ENCODE measurements at regions not wholly inside any gene's neighbourhood (a gene's known extent, or its start where the extent isn't known, plus 50 kb on each side); places are given as distances from the start of the nearest gene placed in this dataset.

- intact Hi-C loops (cut with micrococcal nuclease) = no loop called here
- no peaks in the 10 kb centered on the region for H3K9me3 Mint-ChIP-seq
- H3K27ac Mint-ChIP-seq = no peak overlapping the region
- ATAC-seq (ENCODE audit: low read depth) (no peak), DNase-seq (no peak)
- H3K36me3 Mint-ChIP-seq (ENCODE audit: low read depth) = no peaks in the 10 kb centered on the region
- H3K4me1 Mint-ChIP-seq = no peaks in the 10 kb centered on the region
- ChIA-PET CTCF (no interaction called here), POLR2A (no interaction called here)
- TF ChIP-seq CTCF (IDR thresholded peaks at IDR 0.05) = no peak
- H3K27me3 Mint-ChIP-seq = no peaks in the 10 kb centered on the region
- H3K4me3 Mint-ChIP-seq = no peak overlapping the region
Observed at GRCh38 chr2:220460257-220460985, 833.0 kb downstream of the SLC4A3 start.

GRCh38 chr2:220463876-220464275, 836.4 kb downstream of the SLC4A3 start:
- Mint-ChIP-seq H3K9me3 (no peaks in the 10 kb centered on the region), H3K4me3 (no peak overlapping the region), H3K36me3 (ENCODE audit: low read depth) (no peaks in the 10 kb centered on the region), H3K27me3 (peaks cover 2% of the 10 kb centered on the region), H3K27ac (no peak overlapping the region), H3K4me1 (no peaks in the 10 kb centered on the region)
- no peak for TF ChIP-seq CTCF (IDR thresholded peaks at IDR 0.05)
- ATAC-seq (ENCODE audit: low read depth) = no peak
- ChIA-PET CTCF (no interaction called here), POLR2A (no interaction called here)
- intact Hi-C loops (cut with micrococcal nuclease) = no loop called here
- DNase-seq = no peak

- H3K27me3 Mint-ChIP-seq = peaks cover 2% of the 10 kb centered on the region
- no peaks in the 10 kb centered on the region for H3K36me3 Mint-ChIP-seq (ENCODE audit: low read depth)
- CTCF ChIA-PET = no interaction called here
- POLR2A ChIA-PET = no interaction called here
- no peak for TF ChIP-seq CTCF (IDR thresholded peaks at IDR 0.05)
- no peaks in the 10 kb centered on the region for H3K9me3 Mint-ChIP-seq
- no peak overlapping the region for H3K27ac Mint-ChIP-seq
- ATAC-seq (ENCODE audit: low read depth) (no peak), DNase-seq (no peak)
- H3K4me3 Mint-ChIP-seq = no peak overlapping the region
- intact Hi-C loops (cut with micrococcal nuclease) = no loop called here
- H3K4me1 Mint-ChIP-seq = no peaks in the 10 kb centered on the region
Observed at GRCh38 chr2:220465700-220466099, 838.3 kb downstream of the SLC4A3 start.

- POLR2A ChIA-PET = no interaction called here
- Mint-ChIP-seq H3K9me3 (no peaks in the 10 kb centered on the region), H3K27ac (no peak overlapping the region), H3K4me1 (no peaks in the 10 kb centered on the region), H3K4me3 (no peak overlapping the region), H3K36me3 (ENCODE audit: low read depth) (no peaks in the 10 kb centered on the region), H3K27me3 (peaks cover 2% of the 10 kb centered on the region)
- CTCF ChIA-PET = no interaction called here
- ATAC-seq (ENCODE audit: low read depth) = no peak
- DNase-seq = no peak
- TF ChIP-seq CTCF (IDR thresholded peaks at IDR 0.05) = no peak
- intact Hi-C loops (cut with micrococcal nuclease) = no loop called here
Observed at GRCh38 chr2:220466251-220466691, 838.8 kb downstream of the SLC4A3 start.

- ATAC-seq (ENCODE audit: low read depth) (no peak), DNase-seq (no peak)
- CTCF ChIA-PET = no interaction called here
- no peaks in the 10 kb centered on the region for H3K36me3 Mint-ChIP-seq (ENCODE audit: low read depth)
- H3K4me1 Mint-ChIP-seq = no peaks in the 10 kb centered on the region
- no peak for TF ChIP-seq CTCF (IDR thresholded peaks at IDR 0.05)
- no peak overlapping the region for H3K27ac Mint-ChIP-seq
- no peak overlapping the region for H3K4me3 Mint-ChIP-seq
- POLR2A ChIA-PET = no interaction called here
- H3K9me3 Mint-ChIP-seq = no peaks in the 10 kb centered on the region
- peaks cover 2% of the 10 kb centered on the region for H3K27me3 Mint-ChIP-seq
- intact Hi-C loops (cut with micrococcal nuclease) = no loop called here
Observed at GRCh38 chr2:220469201-220469600, 841.8 kb downstream of the SLC4A3 start.
